GM21723 (cell line): ENCODE measurements at regions not wholly inside any gene's neighbourhood (a gene's known extent, or its start where the extent isn't known, plus 50 kb on each side); places are given as distances from the start of the nearest gene placed in this dataset.

Experiments used
- ATAC-seq: cut with Tn5 transposase; IDR thresholded peaks from one replicate; pipeline ENCODE4 v1.9.1; 2021; ENCODE audit warnings: mild to moderate bottlenecking, moderate library complexity; ENCODE audit not compliant: unreplicated experiment

DNA sequence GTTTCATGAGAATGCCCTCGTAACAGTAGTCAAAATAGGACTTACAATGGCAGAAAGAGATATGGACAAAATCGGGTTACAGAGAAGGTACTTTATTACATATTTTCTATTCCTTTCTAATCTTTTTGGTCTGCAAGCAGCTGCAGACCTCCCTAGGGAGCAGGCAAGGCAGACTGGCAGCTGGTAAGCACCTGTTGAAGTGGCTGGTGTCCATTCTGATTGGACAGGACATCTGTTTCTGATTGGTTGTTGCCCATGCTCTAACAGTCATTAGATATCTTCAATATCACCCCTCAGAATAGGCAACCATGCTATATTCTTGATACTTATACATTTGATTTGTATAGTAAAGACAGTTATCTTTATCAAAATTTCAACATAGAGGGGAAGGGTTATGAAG, 606.3 kb downstream of the KCNJ2 start:
- no peak for ATAC-seq

DNA sequence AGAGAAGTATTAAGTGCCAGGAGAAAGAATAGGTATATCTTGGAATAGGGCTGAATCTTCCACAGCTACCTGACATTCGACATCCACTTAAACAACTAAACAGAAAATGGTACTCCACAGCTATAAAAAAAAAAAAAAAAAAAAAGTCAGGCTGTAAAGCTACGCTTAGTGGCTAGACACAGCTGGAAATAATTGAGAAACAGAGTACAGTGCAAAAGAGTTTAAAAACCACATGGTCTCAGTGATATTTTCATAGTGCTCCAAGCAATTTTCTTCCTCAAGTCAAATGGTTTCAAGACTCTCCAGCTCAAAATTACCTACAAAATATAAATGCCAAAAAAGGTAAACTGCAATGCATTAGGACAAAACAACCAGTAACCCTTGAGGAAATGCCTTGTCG, 607.1 kb downstream of the KCNJ2 start:
- no peak for ATAC-seq

DNA sequence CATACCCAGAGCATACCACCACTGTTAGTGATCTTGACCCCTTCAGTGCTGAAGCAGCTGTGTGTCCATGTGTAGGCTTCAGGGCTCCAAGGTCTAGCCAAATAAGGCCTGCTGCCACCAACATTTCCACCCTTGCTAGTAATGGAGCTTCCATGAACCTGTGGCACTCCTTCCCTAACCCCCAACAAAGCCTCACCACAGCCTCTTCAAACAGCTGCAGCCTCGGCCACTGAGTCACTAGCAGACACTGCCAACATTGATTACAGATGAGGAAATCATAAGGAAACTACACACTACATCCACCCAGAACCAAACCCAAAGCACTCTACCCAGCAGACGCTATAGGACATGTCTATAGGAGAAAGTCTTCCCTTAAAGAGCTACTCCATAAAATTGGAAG, 610.7 kb downstream of the KCNJ2 start:
- ATAC-seq: no peak

DNA sequence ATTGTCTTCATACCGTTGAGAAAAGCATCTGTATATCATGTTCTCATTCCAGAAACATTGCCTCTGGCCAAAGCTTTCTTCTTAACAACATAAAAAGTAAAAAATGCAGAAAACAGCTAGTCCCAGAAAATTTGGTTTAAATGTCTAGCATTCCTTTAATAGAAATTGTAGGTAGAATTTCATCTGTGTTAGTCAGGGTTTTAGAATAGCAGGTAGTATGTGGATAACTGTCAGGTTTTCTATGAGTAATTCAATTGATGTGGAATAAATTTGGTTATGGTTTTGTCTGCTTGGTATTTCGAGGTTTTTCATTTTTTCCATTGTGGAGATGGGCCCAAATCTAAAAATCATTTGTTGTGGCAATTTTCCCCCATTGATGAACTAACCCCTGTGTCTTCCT, 616.7 kb downstream of the KCNJ2 start:
- ATAC-seq: no peak

DNA sequence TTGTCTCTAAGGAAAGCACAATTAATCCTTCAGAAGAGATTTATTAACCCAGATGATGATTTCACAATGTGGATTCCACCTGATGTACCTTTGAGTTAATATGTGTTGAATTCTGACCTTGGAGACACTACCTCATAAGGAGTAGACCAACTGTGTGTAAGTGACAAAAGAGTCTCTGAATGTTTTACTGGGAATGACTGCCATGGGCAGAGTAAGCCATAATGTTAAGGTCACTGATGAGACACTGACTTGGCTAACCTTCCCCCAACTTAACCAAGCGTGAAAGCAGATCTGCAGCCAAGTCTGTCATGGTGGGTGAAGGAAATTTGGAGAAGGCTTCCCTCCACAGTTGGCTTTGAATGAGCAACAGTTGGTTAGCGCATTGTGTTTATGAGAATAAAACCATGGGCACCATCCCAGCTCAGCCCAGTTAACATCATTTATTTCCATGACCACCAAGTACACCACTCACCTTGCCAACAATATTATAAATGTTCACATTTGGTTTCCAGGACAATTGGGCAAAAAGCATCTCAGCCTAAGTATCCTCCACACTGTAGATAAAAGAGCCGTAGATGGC, 618.5 kb downstream of the KCNJ2 start:
- ATAC-seq: no peak

DNA sequence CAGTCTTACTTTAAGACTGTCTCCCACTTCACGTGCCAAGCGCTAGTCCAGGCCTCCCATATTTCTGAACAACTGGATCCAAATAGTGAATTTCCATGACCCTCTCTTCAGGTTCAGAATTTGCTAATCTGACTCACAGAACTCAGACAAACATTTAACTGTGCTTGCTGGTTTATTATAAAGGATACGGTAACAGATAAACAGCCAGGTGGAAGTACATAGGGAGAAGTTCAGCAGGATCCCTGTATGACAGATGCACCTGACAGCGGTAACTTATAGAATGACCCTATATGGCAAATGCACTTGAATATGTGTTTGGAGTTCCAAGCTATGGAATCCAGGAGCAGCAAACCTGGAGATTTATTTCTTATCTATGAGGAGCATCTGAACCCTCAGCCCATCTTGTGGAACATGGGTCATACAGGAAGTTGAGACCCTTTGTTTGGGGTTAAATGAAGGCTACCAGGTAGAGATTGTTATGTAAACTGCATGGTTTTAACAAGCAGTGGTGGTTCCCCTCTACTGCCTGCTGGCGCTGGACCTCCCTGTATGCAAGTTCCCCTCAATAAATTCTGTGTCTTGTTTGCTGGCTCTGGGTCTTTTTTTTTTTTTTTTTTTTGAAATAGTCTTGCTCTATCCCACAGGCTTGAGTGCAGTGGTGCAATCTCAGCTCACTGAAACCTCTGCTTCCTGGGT, 622.6 kb downstream of the KCNJ2 start:
- no peak for ATAC-seq

DNA sequence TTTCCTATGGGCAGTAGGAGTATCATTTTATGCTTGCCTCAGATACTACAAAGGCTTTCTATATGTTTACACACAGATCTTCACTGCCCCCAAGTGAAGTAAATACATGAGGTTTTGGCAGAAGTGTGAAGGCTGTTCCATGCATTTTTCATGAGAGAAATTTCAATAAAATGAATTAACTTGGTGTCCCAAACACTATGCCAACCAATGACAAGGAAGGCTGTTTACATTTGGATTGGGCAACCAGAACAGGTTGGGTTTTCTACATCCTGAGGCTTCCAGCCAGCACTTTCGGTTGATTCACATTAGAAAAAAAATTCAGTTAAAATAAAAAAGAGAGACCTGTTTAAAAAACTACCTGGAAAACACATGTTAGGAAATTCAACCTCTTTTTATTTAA, 625.4 kb downstream of the KCNJ2 start:
- no peak for ATAC-seq

DNA sequence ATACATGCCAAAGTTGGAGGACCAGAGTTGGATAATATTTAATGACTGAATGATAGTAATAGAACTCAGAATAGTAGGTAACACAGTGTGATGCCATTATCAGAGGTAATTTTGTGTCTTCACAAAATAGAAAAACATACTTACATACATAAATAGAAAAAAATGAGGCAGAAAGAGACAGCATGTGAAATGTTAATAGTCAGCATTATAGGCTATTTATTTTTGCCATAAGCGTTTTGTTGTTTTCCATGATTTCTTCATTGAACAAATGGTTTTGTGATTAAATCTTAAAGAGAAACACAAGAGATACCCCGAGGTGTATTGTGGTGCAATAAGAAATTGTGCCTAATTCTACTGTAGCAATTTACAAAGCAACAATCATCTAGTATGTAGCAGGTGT, 626.3 kb downstream of the KCNJ2 start:
- ATAC-seq: no peak

DNA sequence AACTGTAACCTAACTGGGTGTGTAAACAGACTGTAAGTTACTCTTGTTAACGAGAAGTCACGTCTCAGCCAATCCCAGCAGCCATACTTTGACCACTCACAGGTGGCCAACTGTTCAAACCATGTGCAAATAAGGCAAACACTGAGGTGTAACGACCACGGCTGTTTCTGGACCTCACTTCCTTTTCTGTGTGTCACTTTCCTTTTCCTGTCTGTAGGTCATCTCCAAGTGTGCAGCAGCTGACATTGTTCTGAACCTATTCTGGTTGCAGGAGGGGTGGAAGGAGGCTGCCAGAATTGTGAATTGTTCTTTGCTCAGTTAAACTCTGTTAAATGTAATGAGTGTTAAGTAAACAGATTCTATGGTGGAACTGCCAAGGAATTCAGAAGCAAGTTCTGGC, 627.4 kb downstream of the KCNJ2 start:
- no peak for ATAC-seq

DNA sequence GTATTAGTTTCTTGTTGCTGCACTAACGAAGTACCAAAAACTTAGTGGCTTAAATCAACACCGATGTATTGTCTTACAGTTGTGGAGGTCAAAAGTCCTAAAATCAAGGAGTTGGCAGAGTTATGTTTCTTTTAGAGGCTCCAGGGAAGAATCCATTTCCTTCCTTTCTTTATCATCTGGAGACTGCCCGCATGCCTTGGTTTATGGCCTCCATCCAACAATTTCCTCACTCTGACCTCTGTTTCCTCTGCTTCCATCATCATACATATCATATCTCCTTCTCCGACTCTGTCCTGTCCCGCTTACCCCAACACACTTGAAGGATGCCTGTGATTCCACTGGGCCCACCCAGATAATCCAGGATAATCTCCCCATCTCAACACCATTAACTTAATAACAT, 627.8 kb downstream of the KCNJ2 start:
- no peak for ATAC-seq

DNA sequence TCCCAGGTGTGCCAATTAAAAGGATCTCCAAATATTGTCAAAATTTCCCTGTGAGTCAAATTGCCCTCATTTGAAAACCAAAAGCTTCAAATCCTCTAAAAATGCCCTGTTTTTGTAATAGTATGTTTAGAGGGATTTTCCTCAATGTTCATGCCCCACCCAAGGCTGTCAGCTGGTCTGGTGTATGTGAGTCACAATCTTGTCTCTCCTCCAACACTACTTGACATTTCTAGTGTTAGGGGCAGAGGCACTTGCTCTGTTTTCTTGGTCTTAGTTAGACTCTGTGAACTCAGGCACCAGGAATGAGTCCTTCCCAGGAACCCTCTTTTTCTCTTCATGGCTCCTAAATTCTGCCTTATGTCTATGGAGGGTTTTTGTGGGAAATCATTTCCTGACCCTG, 634.8 kb downstream of the KCNJ2 start:
- ATAC-seq: no peak

DNA sequence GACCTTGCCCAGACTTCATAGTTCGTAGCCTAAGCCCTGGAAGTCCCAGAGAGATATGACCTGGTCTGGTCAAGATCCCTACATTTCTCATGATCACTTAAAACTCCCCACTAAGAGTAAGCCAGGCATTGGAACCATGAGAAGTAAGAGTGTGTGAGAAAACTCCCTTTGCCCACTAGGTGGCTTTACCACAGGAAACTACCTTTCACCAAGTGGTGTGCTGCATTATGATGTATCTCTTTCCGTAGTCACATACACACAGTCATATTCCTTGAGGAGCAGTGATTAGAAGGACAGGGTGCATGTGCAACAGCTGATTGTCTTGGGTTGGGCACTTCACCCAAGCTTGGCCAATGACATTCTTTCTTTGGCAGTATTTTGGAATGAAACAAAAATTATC, 639.3 kb downstream of the KCNJ2 start:
- no peak for ATAC-seq

DNA sequence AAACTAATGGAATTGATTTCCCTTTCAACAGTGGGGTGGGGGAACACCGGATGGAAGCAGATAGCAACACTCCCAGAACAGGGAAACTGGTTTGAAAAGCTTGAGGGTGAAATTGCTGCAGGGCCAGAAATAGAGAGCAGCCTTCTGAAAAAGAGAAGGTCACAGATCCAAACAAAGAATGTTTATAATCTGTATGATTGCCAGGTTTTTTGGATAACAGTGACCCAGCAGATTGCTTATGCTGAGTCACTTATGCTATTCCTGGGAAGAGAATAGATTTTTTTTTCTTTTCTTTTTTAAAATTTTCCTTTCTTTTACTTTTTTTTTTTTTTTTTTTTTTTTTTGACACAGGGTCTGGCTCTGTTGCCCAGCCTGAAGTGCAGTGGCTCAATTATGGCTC, 641.3 kb downstream of the KCNJ2 start:
- no peak for ATAC-seq

DNA sequence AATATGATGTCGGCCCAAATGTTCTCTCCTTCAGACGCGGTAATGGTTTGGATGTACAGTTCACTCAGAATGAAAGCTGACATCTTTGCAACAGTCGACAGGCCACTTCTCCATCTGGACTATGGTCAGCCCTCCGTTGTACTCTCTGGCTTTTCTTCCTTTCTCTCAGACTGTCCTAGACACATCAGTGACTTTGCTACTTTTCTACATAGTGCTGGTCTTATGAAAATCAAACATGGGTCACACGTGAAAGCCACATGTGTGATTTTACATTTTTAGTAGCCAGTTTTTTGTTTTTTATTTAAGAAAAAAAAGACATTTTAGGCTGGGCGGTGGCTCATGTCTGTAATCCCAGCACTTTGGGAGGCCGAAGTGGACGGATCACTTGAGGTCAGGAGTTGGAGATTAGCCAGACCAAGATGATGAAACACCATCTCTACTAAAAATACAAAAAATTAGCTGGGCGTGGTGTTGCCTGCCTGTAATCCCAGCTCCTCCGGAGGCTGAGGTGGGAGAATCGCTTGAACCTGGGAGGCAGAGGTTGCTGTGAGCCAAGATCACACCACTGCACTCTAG, 644.1 kb downstream of the KCNJ2 start:
- no peak for ATAC-seq

DNA sequence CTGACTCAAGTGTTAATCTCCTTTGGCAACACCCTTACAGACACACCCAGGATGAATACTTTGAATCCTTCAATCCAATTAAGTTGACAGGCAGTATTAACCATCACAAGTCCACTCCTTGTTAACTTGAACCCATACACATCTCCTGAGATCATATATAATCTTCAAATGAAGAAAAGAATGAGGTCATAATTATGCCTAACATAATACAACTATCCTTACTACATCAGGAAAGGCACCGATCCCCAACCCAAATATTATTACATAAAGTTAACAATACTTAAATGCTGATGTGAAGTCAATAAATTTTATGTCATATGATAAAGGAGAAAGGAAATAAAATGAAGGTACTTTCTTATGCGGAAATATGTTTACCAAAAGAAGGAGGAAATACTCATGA, 649.9 kb downstream of the KCNJ2 start:
- ATAC-seq: no peak

DNA sequence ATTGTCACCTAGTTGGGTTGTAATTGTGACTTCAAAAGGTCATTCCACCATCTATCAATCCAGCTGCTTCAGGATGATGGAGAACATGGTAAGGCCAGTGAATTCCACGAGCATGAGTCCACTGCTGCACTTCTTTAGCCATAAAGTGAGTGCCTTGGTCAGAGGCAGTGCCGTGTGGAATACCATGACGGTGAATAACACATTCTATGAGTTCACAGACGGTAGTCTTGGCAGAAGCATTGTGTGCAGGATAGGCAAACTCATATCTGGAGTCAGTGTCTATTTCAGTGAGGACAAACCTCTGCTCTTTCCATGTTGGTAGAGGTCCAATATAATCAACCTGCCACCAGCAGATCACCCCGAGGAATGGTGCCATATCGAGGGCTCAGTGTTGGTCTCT, 650.9 kb downstream of the KCNJ2 start:
- ATAC-seq: no peak

DNA sequence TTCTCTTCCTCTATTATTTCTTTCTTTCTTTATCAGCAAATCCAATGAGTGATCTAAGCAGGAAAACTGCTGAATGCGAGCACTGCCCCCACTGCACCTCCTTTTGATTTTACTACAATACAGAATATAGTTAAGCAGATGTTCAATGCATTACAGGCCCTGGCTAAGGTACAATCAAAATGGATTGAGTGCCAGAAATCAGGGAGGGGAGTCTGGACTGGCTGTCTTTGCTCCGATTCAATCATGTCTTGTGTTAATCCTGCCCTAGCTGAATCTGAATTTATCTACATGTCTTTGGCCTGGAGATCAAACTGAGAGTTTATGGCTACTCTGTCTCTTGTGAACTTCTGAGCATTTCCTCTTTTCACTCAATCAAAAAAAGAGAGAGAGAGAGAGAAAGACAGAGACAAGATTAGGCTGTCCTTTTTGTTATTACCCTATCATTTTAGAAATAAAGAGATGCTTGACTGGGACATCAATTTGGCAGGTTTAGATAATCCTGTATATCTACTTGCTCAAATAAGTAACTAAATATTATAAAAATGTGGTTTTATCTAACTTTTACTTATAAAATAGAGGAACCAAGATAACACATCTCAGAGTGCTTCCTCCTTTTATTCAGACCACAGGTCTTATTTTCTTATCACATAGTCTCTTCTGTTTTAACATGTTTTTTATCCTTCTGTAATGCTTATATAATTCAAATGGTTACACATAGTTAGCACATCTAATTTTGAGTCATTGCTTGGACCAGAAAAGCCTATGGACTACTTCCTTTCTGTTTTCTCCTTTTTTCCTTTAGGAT, 656.2 kb downstream of the KCNJ2 start:
- no peak for ATAC-seq

DNA sequence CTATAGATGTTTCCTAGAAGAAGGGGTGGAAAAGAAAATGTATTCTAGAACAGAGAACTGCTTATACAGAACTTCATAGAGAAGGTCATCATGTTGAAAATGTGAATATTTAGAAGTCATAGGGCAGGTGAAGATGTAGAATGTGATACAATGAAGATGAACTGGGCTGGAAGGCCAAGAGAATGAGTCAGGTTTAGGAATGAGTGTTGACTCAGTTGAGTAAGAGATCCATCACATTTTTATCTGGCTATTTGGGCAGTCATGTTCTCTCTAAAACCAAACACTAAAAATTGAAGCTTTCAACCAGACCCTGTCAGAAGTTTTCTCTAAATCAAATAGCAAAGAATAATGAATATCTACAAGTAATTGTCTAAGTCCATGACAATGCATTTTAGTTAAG, 660.5 kb downstream of the KCNJ2 start:
- no peak for ATAC-seq

DNA sequence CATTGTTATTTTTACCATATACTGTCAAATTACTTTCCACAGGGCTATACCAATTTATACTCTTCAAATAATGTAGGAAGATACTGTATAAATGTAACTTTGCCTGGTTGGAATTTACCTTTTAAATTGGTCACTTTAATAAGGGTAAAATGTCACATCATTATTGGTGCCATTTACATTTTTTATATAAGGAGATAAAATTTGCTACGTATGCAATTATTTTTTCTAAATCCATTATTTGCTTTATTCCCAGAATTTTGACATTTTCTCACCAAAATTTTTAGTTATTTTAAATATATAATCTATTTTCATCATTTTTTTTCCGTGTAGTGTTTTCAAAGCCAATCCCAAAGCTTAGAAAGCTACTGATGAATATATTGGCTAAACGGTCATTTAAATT, 664.7 kb downstream of the KCNJ2 start:
- ATAC-seq: no peak

DNA sequence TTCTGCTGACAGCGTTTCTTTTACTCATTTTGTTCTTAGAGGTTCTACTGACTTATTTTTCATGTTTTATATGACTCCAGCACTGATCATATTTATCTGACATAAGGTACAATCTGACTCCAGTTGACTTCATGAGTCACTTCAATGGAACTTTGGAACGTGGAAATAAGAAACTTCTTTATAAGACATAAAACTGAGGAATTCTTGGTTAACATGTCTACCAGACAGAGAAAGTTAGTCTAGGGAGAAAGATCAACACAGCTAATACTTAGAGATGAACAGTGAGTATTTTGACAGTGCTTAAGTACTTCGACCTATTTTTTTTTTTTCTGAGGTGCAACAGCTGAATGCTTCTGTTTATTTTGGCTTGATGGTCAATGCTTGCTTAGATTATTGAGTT, 679.5 kb downstream of the KCNJ2 start:
- no peak for ATAC-seq

DNA sequence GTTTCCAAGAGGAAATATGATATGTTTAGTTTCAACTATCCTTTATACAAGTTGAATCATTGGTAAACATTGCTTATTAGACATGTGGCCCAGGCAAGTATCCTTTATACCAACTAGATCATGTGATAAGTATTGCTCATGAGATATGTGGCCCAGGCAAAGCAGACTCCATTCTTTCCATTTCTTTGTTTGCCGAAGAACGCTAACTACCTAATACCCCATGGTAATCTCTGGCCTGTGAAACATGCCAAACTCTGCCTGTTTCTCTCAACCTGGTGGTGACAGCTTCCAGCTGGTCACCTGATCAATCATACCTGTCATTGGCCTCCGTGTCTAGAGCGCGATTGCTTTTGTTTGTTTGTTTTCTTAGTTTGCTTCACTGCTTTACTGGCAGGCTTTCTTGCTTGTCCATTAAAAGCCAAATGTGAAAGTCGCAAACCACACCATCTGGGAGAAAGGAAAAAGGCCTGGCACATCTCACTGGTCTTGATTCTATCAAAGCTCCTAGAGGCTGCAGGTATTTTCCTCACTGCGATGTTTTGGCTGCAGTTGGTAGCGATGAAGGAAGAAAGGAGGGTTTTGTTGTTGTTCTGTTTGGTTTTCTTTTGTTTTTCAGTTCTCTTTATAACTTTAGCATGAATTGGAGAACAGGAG, 686.2 kb downstream of the KCNJ2 start:
- ATAC-seq: no peak
